HepG2 (cell line): ENCODE measurements at regions not wholly inside any gene's neighbourhood (a gene's known extent, or its start where the extent isn't known, plus 50 kb on each side); places are given as distances from the start of the nearest gene placed in this dataset.

Experiments
- ATAC-seq: fragments of 200-7000 bp; cut with Tn5 transposase; 3 replicates; pipeline ENCODE4 v1.9.1; 2020; ENCODE audit warnings: mild to moderate bottlenecking, moderate library complexity
- BruUV-seq: library from RNA; stranded (reverse); fragments of 400-500 nt; replicated peaks from 2 replicates; lab custom pipeline; 2021; lab: Mats Ljungman, UMichigan
- CTCF ChIA-PET: fragments of 300-600 bp; formaldehyde crosslinking; extraction: SDS; loops from one replicate; lab custom pipeline; 2021; ENCODE audit warnings: low total read pairs, inconsistent platforms, low intra/inter-chr PET ratio; lab: Yijun Ruan, JAX
- POLR2A ChIA-PET: fragments of 350-600 bp; sonication (Branson Sonifier 250); formaldehyde crosslinking; loops from one replicate; lab custom pipeline; 2020; ENCODE audit warnings: antibody characterized with exemption, inconsistent platforms; lab: Yijun Ruan, JAX
- DNase-seq: peaks from one replicate; pipeline ENCODE4 v3.0.0-alpha.2; 2015; ENCODE audit warnings: low spot score
- FAIRE-seq: peaks from 3 replicates; lab custom pipeline; 2011; peaks lifted over from hg19 to GRCh38; lab: Jason Lieb, UNC
- H2AFZ ChIP-seq: one replicate; pipeline ENCODE4 v1.6.1; 2011; ENCODE audit warnings: low read length, inconsistent platforms
- H3K27ac ChIP-seq: fragments of 300-600 bp; 3 replicates; pipeline ENCODE4 v1.8.0; 2011; ENCODE audit warnings: mixed run types, mild to moderate bottlenecking, mixed read lengths, low read length, inconsistent platforms; ENCODE audit not compliant: insufficient read depth; ENCODE audit errors: extremely low read length
- H3K27me3 ChIP-seq, 2 experiments: fragments of 200-600 bp in 1 of 2; 2 replicates in 1 of 2; 3 replicates in 1 of 2; pipeline versions ENCODE4 v1.6.0 to v1.8.0; 2011; ENCODE audit warnings: low read length in 2 of 2, mild to moderate bottlenecking in 2 of 2, moderate library complexity in 2 of 2, inconsistent platforms in 1 of 2; ENCODE audit not compliant: insufficient read depth in 2 of 2, control insufficient read depth in 1 of 2
- H3K36me3 ChIP-seq, 2 experiments: fragments of 200-600 bp in 1 of 2; replicated peaks in 1 of 2; 2 replicates in 1 of 2; 3 replicates in 1 of 2; pipeline versions ENCODE4 v1.5.1 to v1.8.0; 2011; ENCODE audit warnings: low read length in 2 of 2, inconsistent platforms in 1 of 2; ENCODE audit not compliant: insufficient read depth in 2 of 2, control insufficient read depth in 1 of 2
- H3K4me1 ChIP-seq: 2 replicates; pipeline ENCODE4 v1.5.1; 2012; ENCODE audit warnings: low read length, inconsistent platforms; ENCODE audit not compliant: insufficient read depth
- H3K4me2 ChIP-seq: 2 replicates; pipeline ENCODE4 v1.6.0; 2011; ENCODE audit warnings: low read depth, low read length, inconsistent platforms
- H3K4me3 ChIP-seq, 3 experiments: fragments of 200-600 bp in 1 of 3; sonication (generic), shearing (Covaris generic) in 1 of 3; replicated peaks in 1 of 3; 2 replicates each; pipeline ENCODE4 v1.5.1; 2011 to 2016; ENCODE audit warnings: low read length in 3 of 3, inconsistent platforms in 2 of 3, low read depth in 2 of 3, mild to moderate bottlenecking in 2 of 3, control low read depth in 1 of 3, mixed read lengths in 1 of 3; ENCODE audit not compliant: insufficient read depth in 1 of 3
- H3K79me2 ChIP-seq: one replicate; pipeline ENCODE4 v1.6.1; 2011; ENCODE audit warnings: low read length, inconsistent platforms; ENCODE audit not compliant: insufficient read depth
- H3K9ac ChIP-seq: 2 replicates; pipeline ENCODE4 v1.6.0; 2011; ENCODE audit warnings: mild to moderate bottlenecking, low read depth, low read length, inconsistent platforms; ENCODE audit not compliant: insufficient read depth
- H3K9me3 ChIP-seq: 2 replicates; pipeline ENCODE4 v1.5.1; 2012; ENCODE audit warnings: mild to moderate bottlenecking, low read length
- H4K20me1 ChIP-seq: 2 replicates; pipeline ENCODE4 v1.6.0; 2011; ENCODE audit warnings: inconsistent platforms, mild to moderate bottlenecking, low read length, moderate library complexity; ENCODE audit not compliant: insufficient read depth
- AHDC1 ChIP-seq: sonication (generic); formaldehyde crosslinking; IDR thresholded peaks from 2 replicates; pipeline ENCODE4 v1.5.1; 2020; ENCODE audit warnings: mild to moderate bottlenecking, missing genetic modification reagents, borderline replicate concordance
- CBX5 ChIP-seq: sonication (generic); formaldehyde crosslinking; IDR thresholded peaks from 2 replicates; pipeline ENCODE4 v1.4.0; 2020; ENCODE audit warnings: missing genetic modification reagents, borderline replicate concordance
- DMAP1 ChIP-seq: IDR thresholded peaks from 2 replicates; pipeline ENCODE4 v1.6.1; 2016
- FOSL2 ChIP-seq: sonication (generic); formaldehyde crosslinking; IDR thresholded peaks from 2 replicates; pipeline ENCODE4 v1.4.0; 2020; ENCODE audit warnings: missing genetic modification reagents
- KLF11 ChIP-seq: IDR thresholded peaks from 2 replicates; pipeline ENCODE4 v1.6.1; 2016; ENCODE audit warnings: missing compliant biosample characterization
- KMT2A ChIP-seq: sonication (generic); formaldehyde crosslinking; IDR thresholded peaks from 2 replicates; pipeline ENCODE4 v1.4.0; 2020; ENCODE audit warnings: missing genetic modification reagents
- NFRKB ChIP-seq: fragments of 450-650 bp; IDR thresholded peaks from 2 replicates; pipeline ENCODE4 v1.6.1; 2017
- REXO4 ChIP-seq: sonication (generic); formaldehyde crosslinking; IDR thresholded peaks from 2 replicates; pipeline ENCODE4 v1.8.0; 2022; ENCODE audit warnings: missing genetic modification reagents, mild to moderate bottlenecking, borderline replicate concordance
- SKIL ChIP-seq: sonication (generic); formaldehyde crosslinking; IDR thresholded peaks from 2 replicates; pipeline ENCODE4 v1.8.0; 2022; ENCODE audit warnings: missing genetic modification reagents, mild to moderate bottlenecking, moderate library complexity, borderline replicate concordance
- TP53 ChIP-seq: sonication (generic); formaldehyde crosslinking; conservative IDR thresholded peaks from 2 replicates; pipeline ENCODE4 v1.4.0; 2020; ENCODE audit warnings: missing genetic modification reagents
- ZFP36L2 ChIP-seq: sonication (generic); formaldehyde crosslinking; IDR thresholded peaks from 2 replicates; pipeline ENCODE4 v1.4.0; 2020; ENCODE audit warnings: missing genetic modification reagents
- ZNF292 ChIP-seq: sonication (generic); formaldehyde crosslinking; IDR thresholded peaks from 2 replicates; pipeline ENCODE4 v1.8.1; 2022; ENCODE audit warnings: mild to moderate bottlenecking, low read depth, missing genetic modification reagents, borderline replicate concordance
- ZNF30 ChIP-seq: sonication (generic); formaldehyde crosslinking; IDR thresholded peaks from 2 replicates; pipeline ENCODE4 v1.5.0; 2020; ENCODE audit warnings: mild to moderate bottlenecking, missing genetic modification reagents
- ZNF496 ChIP-seq: sonication (generic); formaldehyde crosslinking; IDR thresholded peaks from 2 replicates; pipeline ENCODE4 v1.8.1; 2023; ENCODE audit warnings: mild to moderate bottlenecking, moderate library complexity, missing genetic modification reagents; ENCODE audit not compliant: insufficient replicate concordance
- ZNF691 ChIP-seq: sonication (generic); formaldehyde crosslinking; IDR thresholded peaks from 2 replicates; pipeline ENCODE4 v1.4.0; 2020; ENCODE audit warnings: missing genetic modification reagents, low read depth, mild to moderate bottlenecking, borderline replicate concordance
- ZNF703 ChIP-seq: sonication (generic); formaldehyde crosslinking; IDR thresholded peaks from 2 replicates; pipeline ENCODE4 v1.5.1; 2020; ENCODE audit warnings: missing genetic modification reagents, mild to moderate bottlenecking, moderate library complexity, borderline replicate concordance
- ZNF747 ChIP-seq: sonication (generic); formaldehyde crosslinking; IDR thresholded peaks from 2 replicates; pipeline ENCODE4 v1.8.1; 2023; ENCODE audit warnings: missing genetic modification reagents, mild to moderate bottlenecking, borderline replicate concordance
- WGBS: methylation state at CpG from one replicate; pipeline ENCODE4 v1.1.6; 2017; ENCODE audit warnings: low lambda C conversion rate; 5-methylcytosine and 5-hydroxymethylcytosine counted together
- in situ Hi-C: cut with HindIII; loops from 2 replicates; pipeline ENCODE4 v1.10.0; 2017; ENCODE audit warnings: low pct_unique_long_range_greater_than_20kb; ENCODE audit not compliant: extremely low pct_ligation_motif_present
- intact Hi-C: fragments of 100-400 bp; cut with micrococcal nuclease; formaldehyde crosslinking; loops from one replicate; pipeline ENCODE4 v1.10.0; 2022; ENCODE audit not compliant: unreplicated experiment

- no peak for FAIRE-seq
- TF ChIP-seq NFRKB (no peak), REXO4 (CRISPR knock-in tag) (no peak), ZNF30 (no peak), ZNF747 (CRISPR knock-in tag) (no peak), DMAP1 (CRISPR knock-in tag) (no peak), ZNF496 (CRISPR knock-in tag) (no peak), ZNF292 (CRISPR knock-in tag) (no peak), CBX5 (CRISPR knock-in tag) (no peak), TP53 (no peak), KLF11 (CRISPR knock-in tag) (no peak), SKIL (CRISPR knock-in tag) (no peak), FOSL2 (CRISPR knock-in tag) (peak; percentile 38; the same call in 1 of the 2 replicates), ZFP36L2 (no peak), ZNF703 (no peak), ZNF691 (no peak), AHDC1 (peak; percentile 42; the same call in 1 of the 2 replicates), KMT2A (no peak)
Observed at GRCh38 chr6:139743664-139744437, 369.4 kb upstream of the CITED2 start.

More at GRCh38 chr6:139743664-139744437, 369.4 kb upstream of the CITED2 start:
- POLR2A ChIA-PET, result no interaction called here
- 38% methylated on average over 3 of the region's 3 CpGs for WGBS
- intact Hi-C loops (no loop called here), in situ Hi-C loops (no loop called here)
- Histone ChIP-seq H3K27me3 (no peaks in the 10 kb centered on the region), H3K36me3 (no peaks in the 10 kb centered on the region), H3K4me1 (peaks cover 23% of the 10 kb centered on the region), H4K20me1 (no peaks in the 10 kb centered on the region), H3K9me3 (no peaks in the 10 kb centered on the region), H3K79me2 (no peaks in the 10 kb centered on the region), H3K9ac (no peak overlapping the region), H2AFZ (no peak overlapping the region), H3K27ac (no peak overlapping the region), H3K4me2 (no peak overlapping the region), H3K4me3 (no peak overlapping the region)
- no TSS peak for BruUV-seq
- ATAC-seq, result peak; percentile 82
- CTCF ChIA-PET, result no interaction called here
- DNase-seq, result peak; percentile 64
